GM12878 (cell line): ENCODE measurements at regions not wholly inside any gene's neighbourhood (a gene's known extent, or its start where the extent isn't known, plus 50 kb on each side); places are given as distances from the start of the nearest gene placed in this dataset.

Experiments used
- ATAC-seq: fragments of 200-7000 bp; cut with Tn5 transposase; 3 replicates; pipeline ENCODE4 v1.9.1; 2020; ENCODE audit warnings: mild to moderate bottlenecking, moderate library complexity
- BruUV-seq: library from RNA; stranded (reverse); fragments of 400-500 nt; replicated peaks from 2 replicates; lab custom pipeline; 2021; lab: Mats Ljungman, UMichigan
- CTCF ChIA-PET: fragments of 300-600 bp; sonication (Branson Sonifier 250); formaldehyde crosslinking; extraction: SDS; loops from one replicate; lab custom pipeline; 2021; ENCODE audit warnings: inconsistent platforms; lab: Yijun Ruan, JAX
- POLR2A ChIA-PET: fragments of 350-600 bp; formaldehyde crosslinking; extraction: SDS; loops from one replicate; lab custom pipeline; 2021; ENCODE audit warnings: inconsistent platforms; lab: Charles Lee
- RAD21 ChIA-PET: fragments of 300-600 bp; sonication (Branson Sonifier 250); formaldehyde crosslinking; loops from one replicate; lab custom pipeline; 2023; ENCODE audit warnings: antibody characterized with exemption; ENCODE audit not compliant: unreplicated experiment; lab: Charles Lee
- SMC1A ChIA-PET: fragments of 300-600 bp; sonication (Branson Sonifier 250); formaldehyde crosslinking; loops from one replicate; lab custom pipeline; 2023; ENCODE audit not compliant: unreplicated experiment, uncharacterized antibody; lab: Charles Lee
- DNase-seq: peaks from one replicate; pipeline ENCODE4 v3.0.0-alpha.2; 2011; ENCODE audit warnings: low read depth, low spot score
- FAIRE-seq: peaks from 3 replicates; lab custom pipeline; 2011; peaks lifted over from hg19 to GRCh38; lab: Jason Lieb, UNC
- H2AFZ ChIP-seq: 2 replicates; pipeline ENCODE4 v1.6.0; 2011; ENCODE audit warnings: low read depth, low read length, control low read depth; ENCODE audit not compliant: control insufficient read depth
- H3K27ac ChIP-seq: 2 replicates; pipeline ENCODE4 v1.5.1; 2011; ENCODE audit warnings: control low read depth; ENCODE audit not compliant: control insufficient read depth, insufficient read depth
- H3K27me3 ChIP-seq, 2 experiments: replicated peaks in 1 of 2; 2 replicates each; pipeline versions ENCODE4 v1.6.0 to v1.6.1; 2011; ENCODE audit warnings: low read length in 1 of 2; ENCODE audit not compliant: control insufficient read depth in 2 of 2, insufficient read depth in 2 of 2
- H3K36me3 ChIP-seq, 2 experiments: 2 replicates each; pipeline ENCODE4 v1.5.1; 2011; ENCODE audit warnings: low read length in 1 of 2; ENCODE audit not compliant: control insufficient read depth in 2 of 2, insufficient read depth in 2 of 2
- H3K4me1 ChIP-seq: 2 replicates; pipeline ENCODE4 v1.6.1; 2011; ENCODE audit warnings: mild to moderate bottlenecking, low read length, moderate library complexity, mixed read lengths; ENCODE audit not compliant: control insufficient read depth, insufficient read depth
- H3K4me2 ChIP-seq: 2 replicates; pipeline ENCODE4 v1.6.0; 2011; ENCODE audit warnings: control low read depth; ENCODE audit not compliant: control insufficient read depth, insufficient read depth
- H3K4me3 ChIP-seq: fragments of 200-600 bp; sonication (generic); 2 replicates; pipeline ENCODE4 v1.5.1; 2016
- H3K79me2 ChIP-seq: 2 replicates; pipeline ENCODE4 v1.6.0; 2011; ENCODE audit warnings: low read length; ENCODE audit not compliant: control insufficient read depth, insufficient read depth
- H3K9ac ChIP-seq: 2 replicates; pipeline ENCODE4 v1.8.0; 2011; ENCODE audit warnings: low read length, control low read depth, mixed read lengths; ENCODE audit not compliant: control insufficient read depth, insufficient read depth
- H3K9me3 ChIP-seq: replicated peaks from 3 replicates; pipeline ENCODE4 v1.5.1; 2011; ENCODE audit warnings: mild to moderate bottlenecking, low read length; ENCODE audit not compliant: control insufficient read depth, insufficient read depth
- H4K20me1 ChIP-seq: 2 replicates; pipeline ENCODE4 v1.6.0; 2011; ENCODE audit not compliant: control insufficient read depth, insufficient read depth
- ASH2L ChIP-seq: fragments of 300-600, 200-600 bp; sonication (generic); IDR thresholded peaks from 2 replicates; pipeline ENCODE4 v1.6.1; 2017; ENCODE audit warnings: low read depth, mild to moderate bottlenecking, borderline replicate concordance
- CBX5 ChIP-seq: sonication (generic); IDR thresholded peaks from 2 replicates; pipeline ENCODE4 v1.6.1; 2016; ENCODE audit warnings: low read depth, moderate library complexity, mild to moderate bottlenecking, inconsistent platforms
- CREM ChIP-seq: IDR thresholded peaks from 2 replicates; pipeline ENCODE4 v1.6.1; 2014; ENCODE audit warnings: antibody characterized with exemption, low read depth
- E2F4 ChIP-seq: IDR thresholded peaks from 2 replicates; pipeline ENCODE4 v1.6.1; 2012; ENCODE audit warnings: low read depth, low read length, improper control_type of control experiment
- FOXM1 ChIP-seq: IDR thresholded peaks from 2 replicates; pipeline ENCODE4 v1.6.1; 2012; ENCODE audit warnings: low read depth, mild to moderate bottlenecking, inconsistent platforms, low read length, moderate library complexity
- PAX8 ChIP-seq: fragments of 450-650 bp; IDR thresholded peaks from 2 replicates; pipeline ENCODE4 v1.6.1; 2017; ENCODE audit warnings: mild to moderate bottlenecking, moderate library complexity
- RAD21 ChIP-seq: IDR thresholded peaks from 2 replicates; pipeline ENCODE4 v1.6.1; 2011; ENCODE audit warnings: mild to moderate bottlenecking, low read depth, low read length, moderate library complexity; ENCODE audit not compliant: insufficient read depth
- RELA ChIP-seq: fragments of 450-650 bp; IDR thresholded peaks from 2 replicates; pipeline ENCODE4 v1.8.0; 2014; ENCODE audit warnings: borderline replicate concordance; ENCODE audit not compliant: partially characterized antibody
- SMAD5 ChIP-seq: IDR thresholded peaks from 2 replicates; pipeline ENCODE4 v1.6.1; 2016; ENCODE audit warnings: antibody characterized with exemption, low read depth
- STAT1 ChIP-seq: fragments of 450-650 bp; conservative IDR thresholded peaks from 2 replicates; pipeline ENCODE4 v1.6.1; 2014; ENCODE audit warnings: antibody characterized with exemption, mild to moderate bottlenecking
- ZBTB4 ChIP-seq: fragments of 450-650 bp; formaldehyde crosslinking; IDR thresholded peaks from 2 replicates; pipeline ENCODE4 v1.4.0; 2022; ENCODE audit warnings: mild to moderate bottlenecking, moderate library complexity
- ZNF217 ChIP-seq: fragments of 450-650 bp; IDR thresholded peaks from 2 replicates; pipeline ENCODE4 v1.6.1; 2017; ENCODE audit warnings: antibody characterized with exemption, mild to moderate bottlenecking
- ZZZ3 ChIP-seq: IDR thresholded peaks from 2 replicates; pipeline ENCODE4 v1.6.1; 2011; ENCODE audit warnings: low read depth; ENCODE audit not compliant: control insufficient read depth, insufficient read length
- WGBS: methylation state at CpG from one replicate; pipeline ENCODE4 v1.1.6; 2016; ENCODE audit warnings: low lambda C conversion rate; ENCODE audit not compliant: insufficient replicate concordance, insufficient coverage; ENCODE audit errors: missing lambda C conversion rate; 5-methylcytosine and 5-hydroxymethylcytosine counted together
- in situ Hi-C: fragments of 300-500 bp; cut with MboI; formaldehyde crosslinking; loops from 9 replicates; pipeline ENCODE4 v1.14.3; 2018; ENCODE audit warnings: mixed read lengths
- intact Hi-C: fragments of 100-400 bp; cut with micrococcal nuclease; formaldehyde crosslinking; loops from one replicate; pipeline ENCODE4 v1.14.2; 2022; ENCODE audit not compliant: unreplicated experiment
- TF ChIP-seq, protein P1 (sequence below): fragments of 450-650 bp; IDR thresholded peaks from 2 replicates; pipeline ENCODE4 v1.6.1; 2017; ENCODE audit warnings: borderline replicate concordance
- TF ChIP-seq, protein P2 (sequence below), 3 experiments: IDR thresholded peaks in 2 of 3; conservative IDR thresholded peaks in 1 of 3; 2 replicates each; pipeline ENCODE4 v1.5.1; 2011; ENCODE audit warnings: low read depth in 3 of 3, low read length in 3 of 3, mild to moderate bottlenecking in 3 of 3, control low read depth in 2 of 3, moderate library complexity in 2 of 3, inconsistent platforms in 1 of 3, mixed read lengths in 1 of 3; ENCODE audit not compliant: control insufficient read depth in 2 of 3, insufficient read depth in 1 of 3; ENCODE audit errors: extremely low read depth in 1 of 3
- TF ChIP-seq, protein P3 (sequence below): fragments of 450-650 bp; conservative IDR thresholded peaks from 2 replicates; pipeline ENCODE4 v1.6.1; 2017; ENCODE audit warnings: mild to moderate bottlenecking, moderate library complexity

- no peaks in the 10 kb centered on the region for H3K79me2 ChIP-seq
- no peak overlapping the region for H3K4me3 ChIP-seq
- no peak overlapping the region for H2AFZ ChIP-seq
- no peaks in the 10 kb centered on the region for H3K36me3 ChIP-seq
- H3K9ac ChIP-seq: no peak overlapping the region
- SMC1A ChIA-PET: no interaction called here
- H3K4me1 ChIP-seq: no peaks in the 10 kb centered on the region
- no peak overlapping the region for H3K27ac ChIP-seq
- DNase-seq (no peak), ATAC-seq (no peak), FAIRE-seq (no peak)
- no peak overlapping the region for H3K4me2 ChIP-seq
- WGBS: 0% methylated on average over 1 of the region's 1 CpG
- intact Hi-C loops (loop anchor here (10.0 kb wide), 1 partner anchor 61 kb away; no protein-coding TSS in a partner anchor), in situ Hi-C loops (no loop called here)
- no TSS peak for BruUV-seq
- H4K20me1 ChIP-seq: no peaks in the 10 kb centered on the region
- POLR2A ChIA-PET: no interaction called here
- RAD21 ChIA-PET: no interaction called here
- CTCF ChIA-PET: interaction anchor here (1.3 kb wide), 1 partner anchor 9 kb away, joined by 3 read pairs; no protein-coding TSS in a partner anchor
- H3K9me3 ChIP-seq: no peaks in the 10 kb centered on the region
- no peaks in the 10 kb centered on the region for H3K27me3 ChIP-seq
- TF ChIP-seq RELA: no peak
- TF ChIP-seq CBX5: no peak
- no peak for TF ChIP-seq CREM
- no peak for TF ChIP-seq PAX8
- TF ChIP-seq STAT1: no peak
- no peak for TF ChIP-seq SMAD5
- TF ChIP-seq, protein P1, sequence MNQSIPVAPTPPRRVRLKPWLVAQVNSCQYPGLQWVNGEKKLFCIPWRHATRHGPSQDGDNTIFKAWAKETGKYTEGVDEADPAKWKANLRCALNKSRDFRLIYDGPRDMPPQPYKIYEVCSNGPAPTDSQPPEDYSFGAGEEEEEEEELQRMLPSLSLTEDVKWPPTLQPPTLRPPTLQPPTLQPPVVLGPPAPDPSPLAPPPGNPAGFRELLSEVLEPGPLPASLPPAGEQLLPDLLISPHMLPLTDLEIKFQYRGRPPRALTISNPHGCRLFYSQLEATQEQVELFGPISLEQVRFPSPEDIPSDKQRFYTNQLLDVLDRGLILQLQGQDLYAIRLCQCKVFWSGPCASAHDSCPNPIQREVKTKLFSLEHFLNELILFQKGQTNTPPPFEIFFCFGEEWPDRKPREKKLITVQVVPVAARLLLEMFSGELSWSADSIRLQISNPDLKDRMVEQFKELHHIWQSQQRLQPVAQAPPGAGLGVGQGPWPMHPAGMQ: no peak
- TF ChIP-seq FOXM1: no peak
- TF ChIP-seq, protein P2, sequence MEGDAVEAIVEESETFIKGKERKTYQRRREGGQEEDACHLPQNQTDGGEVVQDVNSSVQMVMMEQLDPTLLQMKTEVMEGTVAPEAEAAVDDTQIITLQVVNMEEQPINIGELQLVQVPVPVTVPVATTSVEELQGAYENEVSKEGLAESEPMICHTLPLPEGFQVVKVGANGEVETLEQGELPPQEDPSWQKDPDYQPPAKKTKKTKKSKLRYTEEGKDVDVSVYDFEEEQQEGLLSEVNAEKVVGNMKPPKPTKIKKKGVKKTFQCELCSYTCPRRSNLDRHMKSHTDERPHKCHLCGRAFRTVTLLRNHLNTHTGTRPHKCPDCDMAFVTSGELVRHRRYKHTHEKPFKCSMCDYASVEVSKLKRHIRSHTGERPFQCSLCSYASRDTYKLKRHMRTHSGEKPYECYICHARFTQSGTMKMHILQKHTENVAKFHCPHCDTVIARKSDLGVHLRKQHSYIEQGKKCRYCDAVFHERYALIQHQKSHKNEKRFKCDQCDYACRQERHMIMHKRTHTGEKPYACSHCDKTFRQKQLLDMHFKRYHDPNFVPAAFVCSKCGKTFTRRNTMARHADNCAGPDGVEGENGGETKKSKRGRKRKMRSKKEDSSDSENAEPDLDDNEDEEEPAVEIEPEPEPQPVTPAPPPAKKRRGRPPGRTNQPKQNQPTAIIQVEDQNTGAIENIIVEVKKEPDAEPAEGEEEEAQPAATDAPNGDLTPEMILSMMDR (IDR thresholded peaks at IDR 0.05 in 2 of 3, conservative IDR thresholded peaks at IDR 0.05 in 1 of 3; ENCODE audit: control insufficient read depth in 2 of 3, extremely low read depth in 1 of 3, insufficient read depth in 1 of 3, low read depth in 3 of 3, low read length in 3 of 3): no peak
- TF ChIP-seq E2F4: no peak
- no peak for TF ChIP-seq ZNF217
- TF ChIP-seq RAD21: no peak
- no peak for TF ChIP-seq ZZZ3
- no peak for TF ChIP-seq ZBTB4 (CRISPR knock-in tag)
- no peak for TF ChIP-seq ASH2L
- TF ChIP-seq, protein P3, sequence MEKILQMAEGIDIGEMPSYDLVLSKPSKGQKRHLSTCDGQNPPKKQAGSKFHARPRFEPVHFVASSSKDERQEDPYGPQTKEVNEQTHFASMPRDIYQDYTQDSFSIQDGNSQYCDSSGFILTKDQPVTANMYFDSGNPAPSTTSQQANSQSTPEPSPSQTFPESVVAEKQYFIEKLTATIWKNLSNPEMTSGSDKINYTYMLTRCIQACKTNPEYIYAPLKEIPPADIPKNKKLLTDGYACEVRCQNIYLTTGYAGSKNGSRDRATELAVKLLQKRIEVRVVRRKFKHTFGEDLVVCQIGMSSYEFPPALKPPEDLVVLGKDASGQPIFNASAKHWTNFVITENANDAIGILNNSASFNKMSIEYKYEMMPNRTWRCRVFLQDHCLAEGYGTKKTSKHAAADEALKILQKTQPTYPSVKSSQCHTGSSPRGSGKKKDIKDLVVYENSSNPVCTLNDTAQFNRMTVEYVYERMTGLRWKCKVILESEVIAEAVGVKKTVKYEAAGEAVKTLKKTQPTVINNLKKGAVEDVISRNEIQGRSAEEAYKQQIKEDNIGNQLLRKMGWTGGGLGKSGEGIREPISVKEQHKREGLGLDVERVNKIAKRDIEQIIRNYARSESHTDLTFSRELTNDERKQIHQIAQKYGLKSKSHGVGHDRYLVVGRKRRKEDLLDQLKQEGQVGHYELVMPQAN: no peak
These were observed 98.7 kb upstream of the SEMA3D start for GRCh38 chr7:85285527-85285926.
